ENCODE measurements at regions not wholly inside any gene's neighbourhood (a gene's known extent, or its start where the extent isn't known, plus 50 kb on each side); places are given as distances from the start of the nearest gene placed in this dataset.

GRCh38 chr4:32472918-32473317 is 1752.7 kb downstream of the PCDH7 start:
- Histone ChIP-seq H4K8ac (replicated peaks; ENCODE audit: insufficient read length, low read depth, low read length) (no peak overlapping the region), H2BK5ac (ENCODE audit: insufficient read length, low read length) (no peak overlapping the region), H3K23ac (ENCODE audit: insufficient read length, low read depth, low read length) (no peak overlapping the region), H2BK15ac (ENCODE audit: low read depth, low read length) (no peak overlapping the region), H3K18ac (ENCODE audit: insufficient read length, low read depth, low read length) (no peak overlapping the region), H4K91ac (ENCODE audit: insufficient read length, low read depth, low read length) (no peak overlapping the region), H3K4ac (ENCODE audit: low read depth, low read length) (no peak overlapping the region), H3K9ac (ENCODE audit: extremely low read depth, insufficient read length, low read length) (no peak overlapping the region), H3K14ac (ENCODE audit: insufficient read depth, low read length) (no peak overlapping the region), H3K79me2 (ENCODE audit: insufficient read depth, low read length) (no peaks in the 10 kb centered on the region), H3K27me3 (ENCODE audit: insufficient read depth, low read length) (no peaks in the 10 kb centered on the region), H4K5ac (ENCODE audit: insufficient read length, low read depth, low read length) (no peak overlapping the region), H3K79me1 (ENCODE audit: insufficient read depth, low read depth, low read length, poor library complexity, severe bottlenecking) (no peaks in the 10 kb centered on the region), H4K20me1 (ENCODE audit: control insufficient read depth, insufficient read depth, insufficient read length) (no peaks in the 10 kb centered on the region), H3T11ph (ENCODE audit: low read length) (no peak overlapping the region), H3K23me2 (ENCODE audit: insufficient read length, low read depth, low read length, poor library complexity, severe bottlenecking) (no peaks in the 10 kb centered on the region), H3K4me2 (ENCODE audit: insufficient read depth, insufficient read length, low read length) (no peak overlapping the region), H3K56ac (ENCODE audit: insufficient read length, low read depth, low read length) (no peak overlapping the region), H2AFZ (ENCODE audit: low read length) (no peak overlapping the region), H3K9me3 (ENCODE audit: control insufficient read depth, low read depth, low read length) (no peaks in the 10 kb centered on the region), H2BK20ac (ENCODE audit: low read depth, low read length, poor library complexity, severe bottlenecking) (no peak overlapping the region), H3K4me1 (ENCODE audit: insufficient read depth, low read length) (no peaks in the 10 kb centered on the region), H2BK120ac (ENCODE audit: low read depth, low read length, poor library complexity, severe bottlenecking) (no peak overlapping the region), H2AK5ac (ENCODE audit: insufficient read length, low read length) (no peak overlapping the region), H3K27ac (ENCODE audit: insufficient read length, low read depth, low read length) (no peak overlapping the region), H2BK12ac (ENCODE audit: insufficient read length, low read depth, low read length) (no peak overlapping the region)
- H3K27ac Mint-ChIP-seq: peak overlapping the region in 1 of 3 experiments; percentile 52; a peak in 1 of 7 replicates
- TF ChIP-seq CTCF (conservative IDR thresholded peaks at IDR 0.05): no peak
- no CpG with 5 or more reads among the region's 2 CpGs for WGBS (ENCODE audit: extremely low coverage, insufficient read length, low lambda C conversion rate)
- no peaks in the 10 kb centered on the region for H3K27me3 Mint-ChIP-seq (ENCODE audit: low read depth)
- H3K4me1 Mint-ChIP-seq: no peaks in the 10 kb centered on the region; a peak in 1 of 4 replicates
- no peaks in the 10 kb centered on the region for H3K36me3 Mint-ChIP-seq (ENCODE audit: insufficient read depth in 1 of 3, low read depth in 3 of 3)
- peak; percentile 32 for DNase-seq
- no peak overlapping the region for H3K4me3 Mint-ChIP-seq
- no peaks in the 10 kb centered on the region; a peak in 1 of 5 replicates for H3K9me3 Mint-ChIP-seq

Data from H9 (cell line).